ENCODE measurements at regions not wholly inside any gene's neighbourhood (a gene's known extent, or its start where the extent isn't known, plus 50 kb on each side); places are given as distances from the start of the nearest gene placed in this dataset.

GRCh38 chr4:67049446-67049845 lies 495.9 kb downstream of the CENPC start:
- no peak overlapping the region for H3K4me3 ChIP-seq (ENCODE audit: low read depth, low read length)
- TF ChIP-seq, protein P1, sequence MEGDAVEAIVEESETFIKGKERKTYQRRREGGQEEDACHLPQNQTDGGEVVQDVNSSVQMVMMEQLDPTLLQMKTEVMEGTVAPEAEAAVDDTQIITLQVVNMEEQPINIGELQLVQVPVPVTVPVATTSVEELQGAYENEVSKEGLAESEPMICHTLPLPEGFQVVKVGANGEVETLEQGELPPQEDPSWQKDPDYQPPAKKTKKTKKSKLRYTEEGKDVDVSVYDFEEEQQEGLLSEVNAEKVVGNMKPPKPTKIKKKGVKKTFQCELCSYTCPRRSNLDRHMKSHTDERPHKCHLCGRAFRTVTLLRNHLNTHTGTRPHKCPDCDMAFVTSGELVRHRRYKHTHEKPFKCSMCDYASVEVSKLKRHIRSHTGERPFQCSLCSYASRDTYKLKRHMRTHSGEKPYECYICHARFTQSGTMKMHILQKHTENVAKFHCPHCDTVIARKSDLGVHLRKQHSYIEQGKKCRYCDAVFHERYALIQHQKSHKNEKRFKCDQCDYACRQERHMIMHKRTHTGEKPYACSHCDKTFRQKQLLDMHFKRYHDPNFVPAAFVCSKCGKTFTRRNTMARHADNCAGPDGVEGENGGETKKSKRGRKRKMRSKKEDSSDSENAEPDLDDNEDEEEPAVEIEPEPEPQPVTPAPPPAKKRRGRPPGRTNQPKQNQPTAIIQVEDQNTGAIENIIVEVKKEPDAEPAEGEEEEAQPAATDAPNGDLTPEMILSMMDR (conservative IDR thresholded peaks at IDR 0.05; ENCODE audit: low read depth, low read length), result no peak
- DNase-seq (ENCODE audit: low read depth), result no peak

DNA sequence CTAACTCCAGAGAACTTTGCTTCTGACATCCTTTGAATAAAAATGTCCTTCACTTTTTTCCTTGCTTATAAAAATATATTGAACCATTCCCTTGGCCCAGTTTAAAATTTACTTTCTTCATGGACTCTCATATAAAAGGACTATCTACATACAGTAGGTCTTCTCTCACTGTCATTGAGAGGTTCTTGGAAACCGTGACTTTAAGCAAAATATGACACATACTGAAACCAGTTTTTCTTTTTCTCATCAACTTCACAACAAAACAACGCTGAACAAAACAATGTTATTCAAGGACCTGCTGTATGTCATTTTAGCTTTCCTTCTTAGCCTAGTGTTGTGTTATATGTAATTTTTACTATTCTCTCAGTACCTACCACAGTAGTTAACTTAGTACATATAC lies 496.8 kb downstream of the CENPC start:
- H3K4me3 ChIP-seq (ENCODE audit: low read depth, low read length), result no peak overlapping the region
- DNase-seq (ENCODE audit: low read depth), result no peak
- TF ChIP-seq, protein P1 (conservative IDR thresholded peaks at IDR 0.05; ENCODE audit: low read depth, low read length), result no peak

- no peak overlapping the region for H3K4me3 ChIP-seq (ENCODE audit: low read depth, low read length)
- no peak for DNase-seq (ENCODE audit: low read depth)
- TF ChIP-seq, protein P1 (conservative IDR thresholded peaks at IDR 0.05; ENCODE audit: low read depth, low read length), result no peak
These were observed 505.0 kb downstream of the CENPC start for GRCh38 chr4:67040315-67040714.

DNA sequence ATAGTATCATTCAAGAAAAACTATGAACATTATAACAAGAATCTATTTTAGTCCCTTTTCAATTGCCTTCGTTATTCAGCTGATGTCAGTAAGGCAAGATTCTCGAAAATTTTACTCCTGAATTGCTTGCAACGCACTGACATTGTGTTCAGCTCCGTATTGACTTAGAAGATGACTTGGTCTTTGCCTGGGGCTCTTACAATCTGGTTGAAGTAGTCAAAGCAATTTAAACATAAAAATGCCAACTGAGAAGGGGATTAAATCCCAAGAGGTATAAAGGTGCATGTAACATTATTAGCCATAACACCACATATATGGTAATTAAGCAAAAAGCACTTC lies 507.1 kb downstream of the CENPC start:
- TF ChIP-seq, protein P1 (conservative IDR thresholded peaks at IDR 0.05; ENCODE audit: low read depth, low read length), result no peak
- no peak for DNase-seq (ENCODE audit: low read depth)
- no peak overlapping the region for H3K4me3 ChIP-seq (ENCODE audit: low read depth, low read length)

GRCh38 chr4:67037504-67038227 lies 507.6 kb downstream of the CENPC start:
- no peak overlapping the region for H3K4me3 ChIP-seq (ENCODE audit: low read depth, low read length)
- TF ChIP-seq, protein P1 (conservative IDR thresholded peaks at IDR 0.05; ENCODE audit: low read depth, low read length), result no peak
- no peak for DNase-seq (ENCODE audit: low read depth)

GRCh38 chr4:67036791-67037190 lies 508.5 kb downstream of the CENPC start:
- TF ChIP-seq, protein P1 (conservative IDR thresholded peaks at IDR 0.05; ENCODE audit: low read depth, low read length), result no peak
- no peak overlapping the region for H3K4me3 ChIP-seq (ENCODE audit: low read depth, low read length)

GRCh38 chr4:67035986-67036385 lies 509.3 kb downstream of the CENPC start:
- TF ChIP-seq, protein P1 (conservative IDR thresholded peaks at IDR 0.05; ENCODE audit: low read depth, low read length), result no peak
- no peak overlapping the region for H3K4me3 ChIP-seq (ENCODE audit: low read depth, low read length)
- peak; percentile 47 for DNase-seq (ENCODE audit: low read depth)

More at GRCh38 chr4:67036791-67037190, 508.5 kb downstream of the CENPC start:
- DNase-seq (ENCODE audit: low read depth), result no peak

Measured in choroid plexus epithelial cell (primary cell).